ENCODE measurements at regions not wholly inside any gene's neighbourhood (a gene's known extent, or its start where the extent isn't known, plus 50 kb on each side); places are given as distances from the start of the nearest gene placed in this dataset.

DNA sequence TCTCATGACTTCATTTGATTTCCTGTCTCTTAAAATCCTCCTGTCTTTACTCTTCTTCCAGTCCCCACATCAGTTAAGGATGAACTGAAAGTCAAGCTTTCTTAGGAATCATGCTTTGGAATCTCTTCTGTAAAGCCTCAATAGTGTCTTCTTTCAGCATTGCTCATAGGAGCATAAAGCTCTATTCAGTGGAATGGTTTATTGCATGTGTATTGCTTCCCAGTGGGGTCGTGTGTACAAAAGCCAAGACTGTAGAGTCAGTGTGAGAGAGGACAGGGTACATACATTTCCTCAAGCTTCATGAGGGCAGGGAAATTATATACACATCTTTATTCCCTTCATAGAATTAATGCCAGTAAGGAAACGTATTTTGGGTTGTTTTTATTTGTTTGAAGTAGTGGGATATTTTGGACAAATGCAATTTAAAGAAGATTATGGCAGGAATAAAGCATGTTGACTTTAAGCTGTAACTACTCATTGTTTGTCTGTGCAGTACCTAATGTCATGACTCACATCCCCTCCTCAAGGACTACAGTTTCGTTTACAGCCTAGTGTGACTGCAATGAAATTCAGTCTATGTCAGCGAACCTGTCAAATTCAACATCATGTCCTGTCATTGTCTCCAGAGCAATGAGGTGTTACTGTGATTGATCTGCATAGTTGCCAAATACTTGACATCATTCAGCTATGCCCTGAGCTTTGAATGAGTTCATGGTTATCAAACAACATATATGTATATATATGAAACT lies 2164.2 kb downstream of the NCAM2 start:
- TF ChIP-seq SUZ12 (IDR thresholded peaks at IDR 0.05; ENCODE audit: extremely low read depth, insufficient read depth, insufficient read length): no peak
- TF ChIP-seq YY1 (IDR thresholded peaks at IDR 0.05; ENCODE audit: insufficient read depth, insufficient read length): no peak
- TF ChIP-seq ZNF274 (IDR thresholded peaks at IDR 0.05; ENCODE audit: low read depth, low read length): no peak

All from NT2/D1 (cell line).